HG03045 (cell line): ENCODE measurements at regions not wholly inside any gene's neighbourhood (a gene's known extent, or its start where the extent isn't known, plus 50 kb on each side); places are given as distances from the start of the nearest gene placed in this dataset.
A peak's percentile ranks its signal among the peaks of the same experiment; 100 is the strongest.
"Not testable (repeated sequence)": the region's sequence is repeated elsewhere in the genome, so short reads cannot be mapped to it uniquely, and the experiment has no call there.

Source experiments
- ATAC-seq: cut with Tn5 transposase; IDR thresholded peaks from one replicate; pipeline ENCODE4 v1.9.1; 2021; ENCODE audit warnings: mild to moderate bottlenecking, moderate library complexity; ENCODE audit not compliant: unreplicated experiment

DNA sequence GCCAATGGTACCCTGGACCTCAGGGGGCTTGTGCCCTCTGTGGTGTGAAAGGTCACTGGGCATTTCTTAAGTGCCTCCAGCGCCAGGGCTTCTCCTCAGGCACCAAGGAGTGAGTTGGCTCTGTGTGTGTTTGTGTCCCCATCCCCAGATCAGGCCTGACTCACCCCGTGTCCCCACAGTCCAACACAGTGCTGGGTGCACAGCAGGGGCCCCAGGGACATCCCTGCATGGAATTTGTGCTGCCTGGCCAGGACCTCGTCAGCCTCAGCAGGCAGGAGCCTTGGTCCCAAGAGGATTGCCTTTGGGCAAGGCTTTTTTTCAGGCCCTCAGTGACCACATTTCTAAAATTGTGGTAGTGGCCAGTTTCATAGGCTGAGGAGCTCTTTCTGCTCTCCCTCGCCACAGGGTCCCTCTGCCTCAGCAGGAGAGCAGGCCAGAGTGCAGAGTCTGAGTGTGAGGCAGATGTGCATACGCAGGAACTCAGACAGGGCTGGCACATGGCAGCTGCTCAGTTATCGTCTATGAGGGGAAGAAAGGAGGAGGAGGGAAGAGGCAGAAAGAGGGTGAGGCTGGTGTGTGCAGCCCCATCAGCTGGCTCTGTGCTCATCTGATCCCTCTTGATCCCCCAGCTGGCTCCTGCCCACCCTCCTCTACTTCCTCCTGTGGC is 215.6 kb downstream of the RPLP1 start:
- ATAC-seq, result no peak

DNA sequence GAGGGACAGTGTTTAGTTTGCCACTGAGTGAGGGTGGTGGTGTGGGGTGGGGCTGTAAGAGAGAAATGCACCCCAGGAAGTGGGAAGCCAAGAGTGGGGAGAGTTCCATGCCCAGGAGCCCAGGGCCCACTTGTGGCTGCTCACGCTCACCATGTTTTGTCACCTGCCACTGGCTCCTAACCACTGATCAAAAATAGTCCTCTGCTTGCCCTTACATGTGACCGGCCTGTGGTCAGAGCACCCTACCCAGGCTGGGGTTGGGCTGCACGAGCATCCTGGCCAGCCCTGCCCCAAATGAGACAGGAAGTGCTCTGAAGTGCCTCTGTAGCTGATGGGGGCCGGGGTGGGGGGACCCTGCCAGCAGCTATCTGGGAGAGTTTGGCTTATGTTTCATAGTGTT is 216.3 kb downstream of the RPLP1 start:
- ATAC-seq, result peak; percentile 57

DNA sequence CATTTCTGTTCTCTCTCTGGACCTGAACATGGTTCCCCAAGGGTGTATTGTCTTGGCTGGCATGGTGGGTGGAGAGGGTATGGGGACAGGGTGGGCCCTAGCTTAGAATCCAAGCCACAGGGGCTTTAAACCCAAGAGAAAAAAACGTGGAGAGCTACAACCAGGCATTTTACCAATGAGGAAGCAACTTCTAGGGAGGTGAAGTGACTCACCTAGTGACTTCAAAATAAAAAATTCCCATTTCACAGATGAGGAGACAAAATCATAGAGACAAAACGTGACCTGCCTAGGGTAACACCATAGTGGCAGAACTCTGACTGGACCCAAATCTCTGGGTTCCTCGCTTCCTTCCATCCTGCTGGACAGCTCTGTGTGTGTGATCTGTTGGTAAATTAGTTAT is 216.8 kb downstream of the RPLP1 start:
- no peak for ATAC-seq

DNA sequence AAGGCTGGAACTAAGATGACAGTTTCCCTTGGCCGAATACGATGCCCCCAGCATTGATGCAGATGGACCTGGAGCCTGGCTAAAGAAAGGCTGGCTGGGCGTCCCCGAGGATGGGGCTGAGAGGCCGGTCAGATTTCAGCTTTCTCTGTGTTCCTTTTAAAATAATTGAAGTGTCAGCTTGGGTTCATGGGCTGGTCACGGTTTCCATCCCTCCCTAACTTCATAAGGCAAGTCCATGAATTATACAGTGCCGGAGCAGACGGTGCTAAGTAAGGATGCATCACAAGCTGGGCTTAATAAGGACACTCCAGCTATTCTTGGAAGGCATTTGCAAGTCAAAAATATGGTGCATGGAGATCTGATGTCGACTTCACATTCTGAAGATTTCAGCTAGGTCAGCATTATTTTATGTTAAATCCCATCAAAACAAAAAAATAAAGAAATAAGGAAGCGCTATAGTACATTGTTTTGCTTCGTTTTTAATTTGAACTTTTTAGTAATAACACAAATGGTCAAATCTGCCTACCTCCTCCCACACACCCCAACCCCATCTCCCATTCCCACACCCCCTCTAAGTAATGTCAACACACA is 220.8 kb downstream of the RPLP1 start:
- no peak for ATAC-seq

DNA sequence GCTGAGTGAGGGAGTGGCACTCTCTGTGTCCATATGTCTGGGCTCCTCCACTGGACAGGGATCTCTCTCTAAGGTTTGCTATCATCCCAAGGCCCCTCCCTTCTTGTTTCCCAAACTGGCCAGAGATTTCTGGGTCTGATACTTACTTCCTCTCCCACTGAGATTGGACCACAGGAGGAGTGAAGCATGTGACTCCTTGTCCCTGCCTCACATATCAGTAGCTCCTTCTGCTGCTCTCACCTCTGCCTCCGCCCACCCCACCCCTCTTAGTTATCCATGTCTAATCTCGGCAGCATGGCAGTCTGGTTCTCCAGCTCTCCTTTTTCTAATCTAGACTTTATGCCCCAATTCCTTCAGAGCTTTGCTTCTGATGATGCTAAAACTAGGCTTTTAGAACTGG is 223.1 kb downstream of the RPLP1 start:
- ATAC-seq, result no peak

DNA sequence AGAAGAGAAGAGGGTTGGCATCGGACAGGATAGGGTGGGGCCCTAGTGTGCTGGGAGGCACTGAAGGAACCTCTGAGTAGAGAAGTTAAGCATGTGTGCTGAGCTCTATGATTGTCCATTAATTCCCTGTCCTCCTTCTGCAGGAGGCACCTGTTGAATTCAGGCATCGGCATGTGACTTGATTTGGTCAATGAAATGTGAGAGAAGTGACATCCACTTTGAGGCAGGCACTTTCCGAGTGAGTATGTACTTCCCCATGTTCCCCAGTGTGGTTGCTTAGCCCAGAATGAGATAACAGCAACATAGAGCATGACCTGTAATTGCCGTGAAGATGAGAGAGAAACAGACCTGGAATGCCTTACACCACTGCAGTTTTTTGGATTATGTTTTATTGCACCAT is 224.8 kb downstream of the RPLP1 start:
- no peak for ATAC-seq

DNA sequence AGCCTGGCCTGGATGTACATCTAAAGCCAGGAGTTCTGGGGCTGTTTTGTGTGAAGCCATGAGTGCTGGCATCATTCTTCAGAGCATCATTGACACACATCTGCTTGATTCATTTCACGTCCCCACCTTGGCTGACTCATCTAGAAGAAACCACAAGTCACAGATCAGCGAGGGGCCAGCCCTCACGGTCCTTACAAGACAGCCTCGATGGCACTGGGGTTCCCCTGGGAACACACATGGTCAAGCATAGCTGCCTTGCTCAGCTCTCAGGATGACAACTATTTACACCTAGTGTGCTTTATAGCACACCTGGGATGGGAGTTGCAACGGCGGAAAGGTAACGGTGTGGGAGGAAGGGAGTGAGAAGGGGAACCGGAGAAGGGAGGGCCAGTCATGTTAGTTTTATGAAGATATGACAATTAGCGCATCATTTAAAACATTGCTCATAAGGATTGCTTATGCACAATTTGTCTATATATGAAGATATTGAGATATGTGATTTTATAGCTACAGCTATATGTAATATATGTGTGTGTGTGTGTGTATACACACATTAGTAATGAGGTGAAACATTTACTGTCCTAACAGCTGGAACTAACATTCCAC is 227.1 kb downstream of the RPLP1 start:
- ATAC-seq, result peak; percentile 89

DNA sequence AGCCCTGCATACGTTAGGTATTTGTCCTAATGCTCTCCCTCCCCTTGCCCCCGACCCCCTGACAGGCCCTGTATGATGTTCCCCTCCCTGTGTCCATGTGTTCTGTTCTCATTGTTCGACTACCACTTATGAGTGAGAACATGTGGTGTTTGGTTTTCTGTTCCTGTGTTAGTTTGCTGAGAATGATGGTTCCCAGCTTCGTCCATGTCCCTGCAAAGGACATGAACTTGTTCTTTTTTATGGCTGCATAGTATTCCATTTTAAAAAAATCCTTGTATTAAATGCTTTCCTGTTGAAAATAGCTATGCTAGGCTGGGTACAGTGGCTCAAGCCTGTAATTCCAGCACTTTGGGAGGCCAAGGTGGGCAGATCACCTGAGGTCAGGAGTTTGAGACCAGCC is 232.2 kb downstream of the RPLP1 start:
- not testable (repeated sequence) for ATAC-seq

DNA sequence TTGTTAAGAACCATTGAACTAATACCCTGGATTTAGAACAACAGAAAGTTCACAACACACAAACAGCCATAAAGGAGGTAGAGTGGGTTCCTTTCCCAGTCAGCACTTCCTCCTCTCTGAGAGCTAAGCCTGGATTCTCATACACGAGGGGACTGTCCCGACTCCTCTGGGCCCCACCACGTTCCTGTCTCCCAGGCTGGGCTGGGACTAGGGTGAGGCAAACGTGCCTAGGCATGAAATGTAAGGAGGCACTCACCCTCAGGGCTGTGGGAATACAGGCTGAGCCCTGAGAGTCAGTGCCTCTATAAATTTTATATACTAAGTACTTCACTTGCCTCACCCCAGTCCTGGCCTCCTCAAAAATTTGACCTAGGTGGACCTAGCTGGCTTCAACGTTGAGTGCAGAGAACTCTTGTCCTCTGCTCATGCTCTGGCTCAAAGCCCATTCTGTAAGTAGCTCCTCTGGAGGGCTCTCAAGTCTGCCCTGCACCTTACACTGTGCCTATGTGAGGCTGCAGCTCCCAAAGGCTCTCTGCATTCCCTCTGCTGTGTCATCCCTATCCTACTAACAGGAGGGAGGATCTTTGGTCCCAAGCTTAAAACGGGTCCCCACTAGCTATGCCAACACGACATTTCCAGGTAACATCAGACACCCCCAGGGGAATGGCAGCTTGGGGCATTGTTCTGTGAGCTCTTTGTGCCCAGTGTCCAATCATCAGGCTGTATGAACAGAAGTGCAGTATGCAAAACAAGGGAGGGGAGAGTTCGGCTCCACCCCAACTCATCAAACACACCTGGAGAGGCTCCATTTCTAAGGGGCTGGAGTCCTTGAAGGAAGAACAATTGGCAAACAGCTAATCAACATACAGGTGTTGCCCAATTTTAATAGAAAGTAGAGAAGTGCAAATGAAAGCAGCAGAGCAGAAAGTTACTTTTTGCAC is 233.2 kb downstream of the RPLP1 start:
- ATAC-seq, result no peak

DNA sequence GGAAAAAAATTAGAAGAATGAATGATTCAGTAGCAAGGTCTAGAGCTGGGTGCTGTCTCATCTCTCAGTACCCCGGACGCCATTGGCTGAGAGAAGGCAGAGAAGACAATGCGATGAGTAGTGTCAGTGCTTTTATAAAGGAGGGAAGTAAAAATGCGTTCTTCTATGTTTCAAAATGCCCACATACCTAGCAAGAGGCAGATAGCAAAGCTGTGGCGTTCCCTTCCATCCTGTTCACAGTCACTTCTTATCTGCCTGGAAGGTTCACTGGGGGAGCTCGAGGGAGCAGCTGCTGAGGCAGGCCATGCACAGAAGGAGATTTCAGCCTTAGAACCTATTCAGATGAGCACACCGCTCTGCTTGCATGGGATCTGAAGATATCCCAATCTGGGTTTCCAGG is 234.0 kb downstream of the RPLP1 start:
- no peak for ATAC-seq

DNA sequence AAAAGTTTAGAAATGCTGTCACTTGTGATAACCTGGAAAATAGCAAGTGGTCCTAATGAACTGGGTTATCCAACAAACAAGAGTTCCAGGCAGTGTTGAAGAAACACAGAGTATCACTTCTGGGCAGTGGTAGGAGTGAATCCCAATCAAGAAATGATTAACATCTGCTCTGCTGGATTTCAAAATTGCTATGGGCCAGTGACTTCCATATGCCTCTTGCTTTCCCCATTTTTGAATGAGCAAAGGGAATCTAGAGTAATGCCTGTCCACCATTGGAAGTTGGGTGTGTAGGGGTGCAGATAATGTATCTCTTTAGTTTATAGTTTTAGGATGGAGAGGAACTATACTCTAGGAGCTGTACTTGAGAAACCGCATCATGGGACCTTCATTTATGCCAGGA is 236.5 kb downstream of the RPLP1 start:
- ATAC-seq, result no peak

DNA sequence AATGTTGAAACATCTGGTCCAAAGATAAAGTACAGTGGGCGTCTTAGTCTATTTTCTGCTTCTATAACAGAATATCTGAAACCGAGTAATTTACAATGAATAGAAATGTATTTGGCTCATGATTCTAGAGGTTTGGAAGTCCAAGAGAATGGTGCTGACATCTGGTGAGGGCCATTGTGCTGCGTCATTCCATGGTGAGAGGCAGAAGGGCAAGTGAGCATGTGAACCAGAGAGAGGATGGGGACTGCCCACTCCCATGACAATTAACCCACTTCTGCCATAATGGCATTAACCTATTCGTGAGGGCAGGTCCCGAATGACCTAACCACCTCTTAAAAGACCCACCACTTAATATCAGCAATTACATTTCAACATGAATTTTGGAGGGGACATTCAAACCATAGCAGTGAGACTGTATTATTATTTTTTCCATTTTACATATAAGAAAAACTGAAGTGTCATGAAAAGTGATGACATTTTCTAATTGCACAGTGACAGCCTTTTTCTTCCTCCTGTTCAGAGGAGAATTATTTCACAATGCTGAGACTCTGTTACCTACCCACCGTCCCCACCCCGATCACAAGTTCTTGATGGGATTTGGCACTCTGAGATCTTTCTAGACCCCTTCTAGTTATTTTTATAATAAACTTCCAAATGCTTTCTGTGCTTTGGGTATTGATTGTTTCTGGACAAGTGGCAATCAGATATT is 238.8 kb downstream of the RPLP1 start:
- ATAC-seq, result no peak

DNA sequence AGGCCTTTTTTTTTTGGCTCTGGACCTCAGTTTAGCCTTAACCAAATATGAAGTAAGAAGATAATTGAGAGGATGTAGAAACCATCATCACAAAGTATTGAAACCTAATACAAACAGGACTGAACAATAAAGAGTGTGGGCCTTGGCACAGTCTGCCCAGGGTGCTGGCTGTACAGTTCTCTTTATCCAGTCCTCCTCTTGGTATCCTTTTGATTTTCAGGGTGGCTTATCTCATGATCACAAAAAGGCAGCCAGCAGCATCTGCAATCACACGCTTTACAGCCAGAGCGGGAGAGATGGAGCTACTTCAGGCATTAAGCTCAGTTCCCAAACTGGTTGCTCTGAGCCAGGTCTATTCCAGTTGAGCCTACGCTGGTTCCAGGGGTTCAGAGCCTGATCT is 239.7 kb downstream of the RPLP1 start:
- no peak for ATAC-seq

DNA sequence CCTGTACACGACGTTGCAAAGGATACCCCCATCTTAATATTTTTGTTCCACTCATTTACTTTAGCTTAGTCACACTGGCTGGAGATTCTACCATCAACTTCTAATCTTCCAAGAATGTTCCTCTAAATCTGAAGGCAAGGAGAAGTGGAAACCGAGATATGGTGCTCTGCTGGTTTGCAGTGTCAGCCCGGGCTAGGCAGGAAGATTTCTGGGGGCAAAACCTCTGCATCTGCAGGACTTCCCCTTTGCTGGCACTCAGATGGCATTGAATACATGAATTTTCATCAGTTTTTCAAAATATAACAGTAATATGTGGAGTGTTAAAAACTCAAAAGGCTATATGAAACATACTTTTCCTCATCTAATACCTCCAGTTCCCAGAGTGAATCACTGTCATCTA is 240.4 kb downstream of the RPLP1 start:
- ATAC-seq, result no peak

DNA sequence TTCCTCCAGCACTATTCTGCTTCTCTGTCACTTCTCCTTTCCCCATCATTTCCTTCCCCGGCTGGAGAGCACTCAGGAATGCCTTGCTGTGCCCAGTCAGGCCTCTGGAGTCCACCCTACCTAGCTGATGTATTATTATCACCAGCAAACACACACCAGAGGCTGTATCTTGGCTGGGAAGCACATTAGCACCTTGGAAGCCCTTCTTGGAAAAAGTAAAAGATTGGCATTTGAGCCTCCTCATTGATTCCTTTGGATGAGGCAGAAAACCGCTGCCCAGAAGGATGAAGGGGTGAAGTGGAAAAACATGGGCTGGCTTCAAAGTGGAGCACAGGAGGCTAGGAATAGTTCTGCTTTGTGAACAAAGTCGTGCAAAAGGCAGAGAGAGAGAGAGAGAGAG is 244.3 kb downstream of the RPLP1 start:
- ATAC-seq, result no peak

DNA sequence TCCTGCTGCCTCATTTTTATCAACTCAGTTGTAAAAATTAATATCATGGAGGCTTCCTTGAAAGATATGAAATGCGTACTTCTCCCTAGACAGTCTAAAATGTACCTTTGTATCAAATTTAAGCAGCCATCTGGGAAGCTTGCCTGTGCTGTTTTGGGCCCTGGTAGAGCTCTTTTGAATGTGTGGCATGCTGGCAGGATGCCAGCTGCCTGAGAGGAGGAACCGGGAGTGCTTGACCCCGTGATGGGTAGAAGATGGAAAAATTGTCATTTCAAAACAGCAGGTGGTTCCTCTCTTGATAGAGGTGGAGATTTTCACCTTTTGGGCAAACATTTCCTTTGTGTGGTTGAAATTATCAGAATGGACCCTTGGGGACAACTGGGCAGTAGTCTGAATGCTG is 245.3 kb downstream of the RPLP1 start:
- ATAC-seq, result no peak

DNA sequence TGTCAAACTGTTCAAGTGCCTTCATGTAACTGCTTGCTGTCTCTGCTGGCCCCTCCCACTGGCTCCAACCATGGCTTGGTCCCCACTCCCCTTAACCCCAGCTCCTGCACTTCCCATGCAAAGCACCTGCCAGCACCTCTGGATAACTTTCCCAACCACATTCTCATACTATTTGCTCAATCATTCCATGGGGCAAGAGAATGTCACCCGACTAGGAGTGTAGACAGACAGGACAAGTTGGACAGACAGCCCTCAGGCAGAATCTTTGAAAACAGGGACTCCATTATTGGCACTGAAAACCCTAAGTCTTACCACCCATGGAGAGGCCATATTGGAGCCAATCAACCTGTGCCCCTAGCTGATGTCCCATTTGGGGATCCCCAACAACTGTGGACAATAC is 246.5 kb downstream of the RPLP1 start:
- ATAC-seq, result no peak

DNA sequence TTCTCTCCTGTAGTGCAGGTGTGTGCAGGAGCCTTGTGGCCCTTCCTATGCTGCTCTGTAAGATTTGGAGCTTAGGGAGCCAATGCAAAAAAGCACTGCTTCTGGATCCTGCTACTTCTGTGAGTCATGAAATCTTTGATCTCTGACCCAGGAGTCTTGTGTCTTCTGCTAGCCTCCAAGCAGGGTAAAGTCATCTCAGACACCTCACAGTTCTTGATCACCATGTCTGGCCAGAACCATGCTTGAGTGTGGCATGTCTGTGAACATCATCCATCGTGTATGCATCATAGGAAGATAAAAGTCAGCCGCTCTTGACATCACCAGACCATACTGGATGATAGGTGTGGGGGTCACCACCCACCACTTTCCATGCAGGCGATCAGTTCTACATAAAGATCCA is 247.8 kb downstream of the RPLP1 start:
- ATAC-seq, result no peak

DNA sequence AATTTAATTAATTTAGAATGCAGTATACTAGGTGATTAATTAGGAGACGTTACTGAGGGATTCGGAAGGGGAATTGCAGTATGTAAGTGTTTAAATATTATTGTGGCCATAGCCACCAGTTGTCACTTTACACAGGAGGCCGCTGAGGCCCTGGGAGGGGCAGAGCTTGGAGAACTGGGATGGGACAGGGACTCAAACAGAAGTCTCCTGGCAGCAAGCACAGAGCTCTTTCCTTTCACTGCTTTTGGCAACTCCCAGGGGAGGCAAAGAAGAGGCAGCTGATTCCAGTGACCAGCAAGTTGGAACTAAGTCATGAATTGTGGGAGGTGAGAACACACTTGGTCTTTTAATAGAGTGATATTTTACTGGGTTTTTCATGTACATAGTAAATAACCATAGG is 248.6 kb downstream of the RPLP1 start:
- ATAC-seq, result no peak

DNA sequence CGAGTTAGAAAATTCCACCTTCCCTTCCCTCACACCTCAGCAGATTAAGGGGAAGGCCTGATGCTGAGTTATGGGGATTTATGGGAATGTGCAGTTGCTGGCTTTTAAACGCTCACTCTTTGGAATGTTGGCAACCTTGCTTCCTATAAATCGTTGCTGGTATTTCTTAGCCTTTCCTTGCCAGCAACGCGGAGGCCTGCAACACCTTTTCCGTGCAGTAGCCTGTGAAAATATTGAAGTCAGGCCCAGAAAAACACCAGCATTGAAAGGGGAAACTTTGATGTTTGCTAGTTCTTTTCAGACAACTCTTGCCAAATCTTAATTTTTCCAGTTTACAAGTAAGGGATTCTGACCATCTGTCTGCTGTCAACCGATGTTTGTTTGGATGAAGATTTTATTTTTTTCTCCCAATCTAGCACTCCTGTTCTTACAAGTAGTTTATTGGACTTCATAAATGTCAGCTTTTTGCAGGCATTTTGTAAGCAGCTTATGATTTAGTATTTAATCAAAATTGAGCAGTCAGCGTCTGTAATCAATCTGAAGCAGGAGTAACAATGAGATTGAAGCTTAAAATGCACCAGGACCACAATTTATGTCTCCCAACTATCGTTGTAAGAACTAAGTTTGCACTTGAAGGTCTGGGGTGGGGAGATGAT is 251.0 kb downstream of the RPLP1 start:
- ATAC-seq, result no peak
